Stimulated activated CD4-positive, alpha-beta T cell treated with anti-CD3 and anti-CD28 coated beads, Interleukin-12 subunit alpha, Interleukin-12 subunit beta, amount 100 ng/mL, for 48 hours (primary cell): ENCODE measurements at regions not wholly inside any gene's neighbourhood (a gene's known extent, or its start where the extent isn't known, plus 50 kb on each side); places are given as distances from the start of the nearest gene placed in this dataset.

Source experiments
- DNase-seq, 3 donors: peaks; one replicate each; pipeline ENCODE4 v3.0.0-alpha.2; 2020; ENCODE audit warnings: low read depth in 2 of 3, low spot score in 1 of 3

DNA sequence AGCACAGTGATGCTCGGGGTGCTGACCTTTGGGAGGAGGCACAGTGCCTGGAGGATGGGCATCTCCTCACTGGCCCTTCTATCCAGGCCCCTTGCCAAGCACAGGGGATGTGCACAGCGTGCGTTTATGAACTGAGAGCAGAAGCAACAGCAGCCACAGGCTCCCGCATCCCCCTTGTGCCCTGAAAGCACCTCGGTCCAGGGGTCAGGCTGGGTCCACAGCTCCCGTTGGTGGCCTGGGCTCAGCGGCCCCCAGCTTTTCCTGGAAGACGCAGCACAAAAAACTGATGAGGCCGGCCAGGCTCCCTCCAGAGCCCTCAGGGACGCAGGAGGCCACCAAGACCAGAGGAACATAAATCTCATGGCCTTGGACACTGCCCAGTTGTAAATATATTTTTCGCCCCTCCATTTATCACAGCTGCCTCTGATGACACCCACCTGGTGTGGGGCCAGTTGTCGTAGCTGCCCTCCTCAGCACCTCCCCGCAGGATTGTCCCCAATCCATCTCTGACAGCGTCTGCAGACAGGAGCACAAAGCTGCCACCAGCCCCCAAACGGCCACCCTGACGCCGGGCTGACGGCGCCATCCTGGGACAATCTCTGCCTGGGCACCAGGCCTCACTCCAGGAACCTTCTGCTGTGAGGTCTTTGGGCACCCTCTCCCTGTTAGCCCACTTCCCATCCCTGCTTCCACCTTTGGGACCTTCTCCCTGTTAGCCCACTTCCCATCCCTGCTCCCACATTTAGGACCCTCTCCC lies 203.1 kb downstream of the BRD1 start:
- no peak for DNase-seq

DNA sequence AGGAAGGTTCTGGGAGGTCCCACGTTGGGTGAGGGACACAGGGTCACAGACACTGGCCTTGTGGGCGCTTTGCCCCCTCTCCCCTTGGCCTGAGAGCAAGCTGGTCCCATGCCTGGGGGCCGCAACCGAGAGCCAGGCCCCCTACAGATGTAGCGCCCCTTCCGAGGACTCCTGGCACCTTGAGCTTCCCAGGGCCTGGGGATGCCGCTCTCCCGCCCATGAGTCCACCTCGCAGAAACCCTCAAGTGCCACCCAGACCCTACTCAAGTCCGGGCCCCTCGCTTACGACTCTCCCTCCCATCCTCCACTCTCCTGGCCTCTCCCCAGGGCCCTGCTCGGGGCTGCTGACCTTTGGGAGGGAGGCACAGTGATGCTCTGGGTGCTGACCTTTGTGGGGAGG lies 204.0 kb downstream of the BRD1 start:
- no peak for DNase-seq

DNA sequence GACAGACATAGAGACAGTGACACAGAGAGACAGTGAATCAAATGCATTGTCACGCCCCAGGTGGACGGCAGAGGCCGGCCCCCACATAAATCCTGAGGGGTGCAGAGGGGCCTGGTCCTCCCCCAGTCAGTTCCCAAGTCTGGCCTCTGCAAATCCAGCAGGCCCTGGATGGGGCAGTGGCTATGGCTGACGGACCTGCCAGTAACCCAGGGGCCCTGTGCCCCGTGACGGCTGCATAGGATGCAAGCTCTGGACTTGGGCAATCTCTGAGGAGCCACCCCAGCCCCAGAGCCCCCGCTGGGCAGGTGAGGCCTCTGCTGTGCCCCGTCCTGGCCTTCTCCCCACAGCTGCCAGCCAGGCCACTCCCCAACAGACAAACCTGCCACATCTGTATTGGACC lies 204.5 kb downstream of the BRD1 start:
- no peak for DNase-seq

DNA sequence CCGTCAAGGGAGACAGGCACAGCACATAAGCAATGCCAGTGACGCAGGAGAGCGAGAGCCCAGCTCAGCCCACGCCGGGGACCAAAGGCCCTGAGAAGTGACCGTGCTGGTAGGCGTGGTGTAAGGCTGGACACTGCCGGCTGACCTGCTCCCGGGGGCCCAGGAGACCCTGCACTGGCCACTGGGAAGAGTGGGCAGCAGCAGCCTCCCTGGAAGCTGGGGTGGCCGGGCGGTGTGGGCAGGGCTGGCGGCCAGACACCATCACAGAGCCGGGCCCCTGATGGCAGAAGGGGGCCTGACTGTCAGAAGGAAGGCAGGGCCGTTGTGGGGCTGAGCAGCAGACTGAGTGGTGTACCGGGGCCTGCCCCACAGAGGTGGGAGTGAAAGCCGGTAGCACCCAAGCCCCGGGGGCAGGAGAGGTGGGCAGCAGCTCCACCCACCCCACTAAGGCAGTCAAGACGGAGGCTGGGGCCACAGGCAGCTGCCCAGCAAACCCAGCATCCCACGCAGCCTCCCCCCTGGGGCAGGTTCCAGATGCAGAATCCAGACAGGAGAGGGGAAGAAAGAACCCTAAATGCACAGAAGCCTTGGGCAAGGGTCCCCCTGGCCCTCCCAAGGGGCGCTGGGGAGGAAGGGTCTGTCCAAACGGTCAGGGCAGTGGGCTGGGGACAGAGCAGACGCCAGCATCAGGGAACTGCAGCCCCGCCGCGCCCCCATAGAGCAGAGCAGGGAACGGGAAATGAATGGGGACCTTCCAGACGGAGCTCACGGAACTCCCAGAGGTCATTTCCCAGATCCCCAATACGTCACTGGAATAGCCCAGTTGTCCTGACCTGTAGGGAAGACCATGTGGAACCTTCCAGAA lies 205.2 kb downstream of the BRD1 start:
- DNase-seq: no peak

DNA sequence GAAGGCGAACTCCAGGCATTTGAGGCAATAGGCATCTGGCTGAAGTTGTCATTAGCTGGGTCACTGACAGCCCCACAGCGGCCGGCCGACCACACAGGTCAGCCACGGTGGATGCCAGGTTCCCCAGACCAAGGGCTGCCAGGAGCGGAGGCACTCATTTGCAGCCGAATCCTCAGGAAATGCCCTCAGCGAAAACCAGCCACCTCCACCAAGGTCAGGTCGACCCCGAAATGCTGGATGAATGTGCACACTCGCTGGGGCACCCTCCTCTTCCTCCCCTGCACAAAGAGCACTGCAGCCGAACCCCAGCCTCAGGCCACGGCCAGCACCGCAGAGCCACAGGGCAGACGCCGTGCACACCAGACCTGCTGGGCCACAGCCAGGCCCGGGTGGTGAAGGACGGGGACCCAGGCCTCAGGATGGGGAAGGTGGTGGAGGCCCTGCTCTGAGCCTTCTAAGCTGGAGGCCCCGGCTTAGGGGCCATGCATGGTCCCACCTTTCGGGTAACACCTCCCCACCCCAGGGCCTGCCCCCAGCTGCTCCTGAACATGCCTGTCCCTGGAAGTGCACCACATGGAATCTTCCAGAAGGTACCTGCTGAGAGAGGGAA lies 206.0 kb downstream of the BRD1 start:
- DNase-seq: no peak

DNA sequence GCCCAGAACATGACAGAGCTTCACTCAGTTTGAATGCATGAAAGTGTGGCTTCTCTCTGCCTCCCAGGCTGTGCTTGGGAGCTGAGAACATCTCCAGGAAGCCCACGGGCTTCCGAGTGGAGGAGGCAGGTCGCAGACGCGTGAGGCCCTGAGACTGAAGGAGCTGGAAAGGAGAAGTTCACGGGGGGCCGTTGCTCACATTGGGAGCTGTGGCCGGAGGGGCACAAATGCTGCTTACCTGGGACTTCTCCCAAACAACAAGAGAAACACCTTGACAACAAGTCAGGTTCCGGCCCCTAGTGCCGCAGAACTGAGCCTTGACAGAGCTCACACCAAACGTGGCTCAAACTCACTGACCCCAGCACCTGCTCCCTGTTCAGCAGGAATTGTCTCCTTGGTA lies 207.0 kb downstream of the BRD1 start:
- no peak for DNase-seq

DNA sequence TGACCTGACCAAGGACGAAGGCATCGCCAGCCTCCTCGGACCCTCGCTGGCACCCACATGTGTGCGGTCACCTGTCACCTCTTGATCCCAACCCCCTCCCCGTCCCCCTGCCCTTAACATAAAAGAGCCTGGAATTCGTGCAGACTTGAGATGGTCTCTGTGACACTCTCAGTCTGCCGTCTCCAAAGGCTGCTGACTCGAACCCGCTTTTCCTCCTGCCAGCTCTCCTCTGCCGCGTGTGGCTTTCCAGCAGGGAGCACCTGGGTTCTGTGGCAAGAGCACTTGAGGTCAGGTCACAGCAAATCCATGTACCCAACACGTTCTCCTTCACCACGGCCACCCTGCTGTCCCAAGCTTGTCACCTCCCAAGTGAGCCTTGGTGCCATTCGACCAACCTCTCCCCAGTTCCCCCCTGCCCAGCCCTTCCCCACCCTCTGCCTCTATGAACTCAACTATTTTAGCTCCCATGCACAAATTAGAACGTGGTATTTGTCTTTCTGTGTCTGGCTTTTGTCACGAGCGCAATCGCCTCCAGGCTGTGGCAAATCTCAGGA lies 207.6 kb downstream of the BRD1 start:
- DNase-seq: no peak

DNA sequence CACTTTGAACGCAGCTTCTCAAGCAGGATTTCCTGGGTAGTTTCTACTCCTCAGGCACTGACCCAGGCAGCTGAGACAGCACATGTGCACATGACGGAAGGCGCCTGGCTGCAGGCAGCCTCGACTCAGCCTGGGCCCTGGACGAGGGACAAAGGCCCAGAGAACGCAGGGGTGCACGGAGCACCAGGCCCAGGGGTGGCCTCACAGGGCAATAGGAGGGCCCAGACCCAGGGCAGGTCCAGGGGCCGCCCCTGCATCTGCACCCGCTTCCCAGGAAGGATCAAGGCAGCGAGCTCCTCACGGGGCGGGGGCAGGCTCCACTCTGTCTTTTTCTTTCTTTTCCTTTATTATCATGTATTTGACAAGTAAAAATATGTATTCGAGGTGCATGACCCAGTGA lies 208.4 kb downstream of the BRD1 start:
- no peak for DNase-seq

DNA sequence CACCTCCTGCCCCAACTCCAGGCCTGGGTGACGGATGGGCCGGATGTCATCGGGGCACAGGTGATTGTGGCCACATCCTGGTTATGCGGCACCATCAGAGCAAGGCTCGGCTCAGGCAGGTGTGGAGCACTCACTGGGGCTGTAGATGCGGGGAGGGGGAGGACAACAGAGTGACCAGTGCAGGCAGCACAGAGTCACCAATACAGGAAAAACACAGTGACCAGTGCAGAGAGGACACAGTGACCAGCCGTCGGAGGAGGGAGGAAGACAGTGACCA lies 209.1 kb downstream of the BRD1 start:
- no peak for DNase-seq

DNA sequence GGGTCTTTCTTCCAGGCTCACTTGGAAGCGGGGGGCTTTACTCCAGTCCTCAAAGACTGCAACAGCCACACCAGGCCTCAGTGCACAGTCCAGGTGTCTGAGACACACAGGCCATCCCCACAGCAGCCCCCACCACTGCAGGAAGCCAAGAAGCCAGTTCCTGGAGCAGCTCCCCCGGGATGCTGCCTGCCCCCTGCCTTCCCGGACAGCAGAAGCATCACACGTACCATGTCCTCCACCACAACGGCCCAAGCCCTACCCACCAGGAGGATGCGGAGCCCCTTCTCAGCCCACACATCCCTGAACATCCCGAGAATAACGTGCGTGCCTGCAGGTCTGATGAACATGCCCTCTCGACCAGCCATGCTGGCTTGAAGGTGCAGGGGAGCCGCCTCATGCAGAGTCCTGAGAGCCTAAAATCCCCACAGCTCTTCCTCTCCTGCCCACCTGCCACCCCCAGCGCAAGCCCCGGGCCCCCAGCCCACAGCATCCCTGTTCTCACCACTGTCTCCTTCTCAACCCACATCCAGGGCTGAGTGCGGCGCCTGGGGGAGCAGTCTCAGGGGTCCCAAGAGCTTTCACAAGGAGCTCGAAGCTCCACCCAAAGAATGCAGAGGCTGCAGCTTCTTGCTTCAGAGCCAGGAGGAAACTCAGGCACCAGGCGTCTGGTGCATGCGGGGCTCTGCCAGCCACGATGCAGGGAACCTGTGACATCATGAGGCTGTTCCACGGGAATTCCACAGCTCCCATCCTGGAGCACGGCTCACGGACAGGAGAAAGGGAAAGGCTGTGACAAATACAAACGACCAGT lies 209.6 kb downstream of the BRD1 start:
- DNase-seq: no peak

DNA sequence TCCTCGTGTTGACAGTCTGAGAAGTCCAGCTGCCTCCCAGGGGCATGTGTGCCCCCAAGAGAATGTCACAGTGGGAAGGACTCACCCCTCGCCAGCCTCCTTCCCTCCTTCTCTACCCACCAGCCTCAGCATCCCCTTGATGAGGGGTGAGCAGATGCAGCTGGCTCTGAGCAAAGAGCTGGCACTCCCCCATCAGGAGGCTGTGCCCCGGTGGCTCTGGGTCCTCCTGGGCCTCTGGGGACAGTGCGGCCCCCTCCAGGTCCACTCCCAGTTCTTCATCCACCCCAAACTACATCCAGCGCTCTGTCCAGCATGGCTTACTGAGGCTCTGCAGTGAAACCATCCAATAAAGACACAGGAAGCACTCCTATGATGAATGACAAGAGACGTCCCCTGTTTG lies 210.4 kb downstream of the BRD1 start:
- no peak for DNase-seq

DNA sequence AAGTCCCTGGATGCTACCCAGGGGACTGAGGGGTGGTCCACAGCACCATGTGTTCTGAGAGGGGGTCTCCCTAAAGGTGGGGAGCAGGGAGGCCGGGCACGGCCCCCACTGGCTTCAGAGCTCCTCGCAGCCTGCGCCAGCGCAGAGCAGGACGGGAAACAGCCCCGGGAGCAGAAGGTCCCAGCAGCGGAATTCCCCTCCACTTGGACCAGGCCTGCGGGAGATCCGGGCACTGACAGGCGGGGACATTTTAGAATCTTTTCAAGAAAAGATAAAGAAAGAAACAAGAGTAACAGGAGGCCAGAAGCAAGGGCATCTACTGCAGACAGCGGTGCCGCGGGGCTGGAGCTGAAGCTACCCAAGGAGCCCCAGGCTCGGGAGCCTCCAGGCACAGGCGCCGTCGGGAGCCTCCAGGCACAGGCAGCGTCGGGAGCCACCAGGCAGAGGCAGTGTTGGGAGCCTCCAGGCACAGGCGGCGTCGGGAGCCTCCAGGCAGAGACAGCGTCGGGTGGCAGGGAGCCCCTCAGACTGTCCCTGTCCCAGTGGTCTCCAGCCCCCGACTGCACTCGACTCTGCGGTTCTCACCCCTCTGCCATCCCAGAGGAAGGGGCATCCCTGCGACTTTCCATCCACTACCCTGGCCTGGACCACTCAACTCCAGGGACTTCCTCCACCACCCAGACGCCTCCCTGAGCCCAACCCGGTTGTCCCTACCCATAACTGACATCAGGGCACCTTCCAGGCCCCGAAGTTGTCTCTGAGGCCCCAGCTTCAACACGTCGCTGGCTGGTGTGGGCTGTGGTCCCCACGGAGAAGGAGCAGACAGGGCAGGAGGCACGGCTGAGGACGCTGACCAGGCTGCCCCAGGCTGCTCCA lies 211.1 kb downstream of the BRD1 start:
- no peak for DNase-seq

DNA sequence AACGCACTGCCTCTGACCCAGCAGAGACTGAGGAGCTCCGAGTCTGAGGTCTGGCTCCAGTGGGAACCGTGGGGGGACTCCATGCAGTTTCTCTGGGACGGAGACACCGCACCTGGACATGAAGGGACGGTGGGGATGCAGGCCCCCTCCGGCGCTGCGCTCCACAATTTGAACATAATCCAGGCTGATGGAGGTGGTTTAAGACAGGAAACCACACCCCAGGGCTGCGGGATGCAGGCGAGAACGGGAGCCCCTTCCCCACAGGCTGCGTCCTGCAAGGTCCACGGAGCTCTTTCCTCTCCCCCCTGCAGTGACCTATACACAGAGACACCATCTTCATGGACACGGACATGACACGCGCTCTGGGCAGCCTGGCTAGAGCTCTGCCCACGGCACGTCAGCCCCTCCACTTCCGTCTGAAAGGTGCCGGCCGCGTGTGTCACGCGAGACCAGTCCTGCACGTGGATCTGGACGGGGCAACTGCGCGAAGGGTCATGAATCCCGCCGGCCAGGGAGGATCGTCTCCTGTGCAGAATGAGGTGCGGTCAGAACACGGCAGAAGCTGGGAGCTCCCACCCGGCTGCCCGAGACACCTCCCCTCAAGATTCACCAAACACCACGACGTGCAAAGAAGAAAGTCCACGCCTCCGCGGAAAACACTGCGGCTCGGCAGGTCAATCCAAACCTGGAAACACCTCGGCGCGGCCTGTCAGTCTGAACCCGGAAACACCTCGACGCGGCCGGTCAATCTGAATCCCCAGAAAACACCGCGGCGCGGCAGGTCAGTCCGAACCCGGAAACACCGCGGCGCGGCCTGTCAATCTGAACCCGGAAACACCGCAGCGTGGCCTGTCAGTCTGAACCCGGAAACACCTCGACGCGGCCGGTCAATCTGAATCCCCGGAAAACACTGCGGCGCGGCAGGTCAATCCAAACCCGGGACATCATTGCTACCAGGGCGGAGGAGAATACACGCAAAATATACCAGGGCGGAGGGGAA lies 212.4 kb downstream of the BRD1 start:
- DNase-seq: no peak

DNA sequence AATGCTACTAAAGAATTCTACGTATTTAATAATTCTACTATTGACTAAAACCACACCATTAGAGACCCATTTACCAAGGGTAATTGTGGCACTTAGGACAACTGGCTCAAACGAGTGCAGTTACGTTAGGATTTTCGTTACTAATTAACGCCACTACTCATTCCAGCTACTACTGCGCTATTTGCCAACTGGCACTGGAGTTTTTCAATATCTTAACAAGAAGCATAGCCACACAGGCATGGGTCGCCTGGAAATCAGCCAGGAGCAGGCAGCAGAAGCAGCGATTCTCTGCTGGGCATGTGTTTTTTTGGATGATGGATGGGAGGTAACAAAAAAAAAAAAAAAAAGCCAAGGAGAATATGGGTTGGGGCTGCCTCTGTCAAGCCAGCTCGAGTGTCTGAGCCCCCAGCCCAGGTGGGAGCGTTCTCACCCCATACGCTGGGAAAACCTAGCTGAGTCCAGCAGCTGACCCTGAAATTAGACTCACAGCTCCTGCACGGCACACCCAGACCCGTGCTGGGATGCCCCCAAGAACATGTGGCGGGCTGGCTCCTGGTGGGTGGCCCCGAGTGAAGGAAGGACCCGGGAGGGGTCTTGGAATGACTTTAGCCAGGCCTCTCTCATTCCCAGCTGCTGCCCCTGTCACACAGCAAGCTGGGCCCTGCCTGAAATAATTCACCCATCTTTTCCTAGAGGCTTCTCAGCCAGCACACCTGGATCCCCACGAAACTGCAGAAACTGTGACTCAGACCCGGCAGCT lies 214.0 kb downstream of the BRD1 start:
- no peak for DNase-seq

DNA sequence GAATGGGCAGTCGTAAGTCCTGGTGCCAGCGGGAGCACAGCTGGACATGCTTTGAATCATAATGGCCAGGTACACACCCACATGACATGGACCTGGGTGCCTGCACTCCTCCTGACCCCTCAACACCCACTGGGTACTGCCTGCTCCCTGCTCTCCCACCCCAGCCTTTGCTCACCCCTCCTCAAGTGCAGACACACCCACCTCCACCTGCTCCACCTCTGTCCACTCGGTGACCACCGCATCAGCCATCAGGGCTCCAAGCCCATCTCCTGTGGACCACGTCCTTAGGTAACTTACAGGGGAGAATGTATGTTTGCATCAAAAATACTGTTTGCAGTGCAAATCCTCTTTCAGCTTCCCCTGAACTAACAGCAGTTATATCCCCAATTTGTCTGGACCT lies 214.6 kb downstream of the BRD1 start:
- no peak for DNase-seq

DNA sequence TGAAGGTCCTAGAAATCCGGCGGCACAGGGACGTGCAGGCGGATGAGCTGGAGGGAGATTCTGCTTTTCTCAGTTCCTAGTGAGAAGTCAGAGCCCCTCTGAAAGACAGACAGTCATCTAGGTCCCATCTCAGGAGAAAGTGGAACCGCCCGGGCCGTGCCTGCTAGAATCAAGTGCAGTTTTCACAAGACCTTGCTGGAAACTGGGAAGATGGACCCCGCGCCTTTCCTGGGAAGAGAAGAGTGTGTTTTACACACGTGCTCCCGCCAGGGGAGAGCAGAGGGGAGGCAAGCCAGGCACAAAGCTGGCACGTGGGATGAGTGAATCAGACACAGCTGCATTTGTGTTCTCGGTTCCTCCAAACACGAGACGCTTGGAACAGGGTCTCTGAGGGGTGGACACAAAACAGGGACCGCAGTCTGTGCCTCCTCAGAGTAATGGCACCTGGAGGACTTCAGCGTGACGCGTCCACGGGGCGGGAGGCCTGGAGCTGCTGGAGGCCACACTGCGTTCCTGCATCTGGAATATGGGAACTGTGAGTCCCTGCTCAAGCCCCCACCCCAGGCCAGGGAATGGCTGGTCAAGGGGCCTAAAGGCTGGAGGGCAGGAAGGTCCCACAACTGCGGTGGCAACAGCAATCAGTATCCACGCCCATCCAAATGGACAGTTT lies 218.3 kb downstream of the BRD1 start:
- no peak for DNase-seq

DNA sequence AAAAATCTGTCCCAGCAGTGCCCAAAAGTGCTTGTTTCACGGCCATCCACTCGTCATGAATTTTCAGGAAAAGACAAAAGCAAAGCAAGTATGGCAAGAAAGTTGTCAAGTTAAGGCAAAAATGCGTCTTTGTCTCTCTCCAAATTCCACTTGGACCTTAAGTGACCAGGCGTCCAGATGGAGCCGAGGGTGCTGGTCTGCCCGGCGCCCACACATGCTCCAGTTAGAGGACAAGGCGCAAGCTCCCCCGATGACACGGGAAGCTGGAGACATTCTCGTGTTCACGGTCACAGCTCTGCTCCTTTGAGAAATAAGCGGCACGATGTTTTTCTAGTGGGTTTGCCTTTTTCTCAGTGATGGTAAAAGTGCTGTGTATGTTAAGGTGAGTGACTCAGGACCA lies 219.0 kb downstream of the BRD1 start:
- DNase-seq: no peak

DNA sequence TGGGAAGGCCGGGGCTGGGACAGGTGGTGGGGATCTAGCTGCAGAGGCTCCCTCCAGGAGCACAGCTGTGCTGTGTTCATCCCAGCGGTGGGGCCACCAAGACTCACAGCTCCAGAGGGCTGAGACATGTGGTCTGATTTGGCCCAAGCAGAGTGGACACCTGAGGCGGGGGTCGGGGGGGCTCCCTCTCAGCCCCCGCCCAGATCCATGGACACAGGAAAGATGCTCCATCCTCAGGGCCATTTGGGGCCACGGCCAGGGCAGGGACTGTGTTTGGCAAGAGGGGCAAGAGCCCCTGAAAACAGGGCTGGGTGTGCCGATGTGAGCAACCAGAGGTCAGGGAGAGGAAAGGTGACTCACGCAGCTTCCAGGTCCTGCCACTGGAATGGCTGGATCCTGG lies 219.4 kb downstream of the BRD1 start:
- no peak for DNase-seq
